ENCODE measurements at regions not wholly inside any gene's neighbourhood (a gene's known extent, or its start where the extent isn't known, plus 50 kb on each side); places are given as distances from the start of the nearest gene placed in this dataset.

DNA sequence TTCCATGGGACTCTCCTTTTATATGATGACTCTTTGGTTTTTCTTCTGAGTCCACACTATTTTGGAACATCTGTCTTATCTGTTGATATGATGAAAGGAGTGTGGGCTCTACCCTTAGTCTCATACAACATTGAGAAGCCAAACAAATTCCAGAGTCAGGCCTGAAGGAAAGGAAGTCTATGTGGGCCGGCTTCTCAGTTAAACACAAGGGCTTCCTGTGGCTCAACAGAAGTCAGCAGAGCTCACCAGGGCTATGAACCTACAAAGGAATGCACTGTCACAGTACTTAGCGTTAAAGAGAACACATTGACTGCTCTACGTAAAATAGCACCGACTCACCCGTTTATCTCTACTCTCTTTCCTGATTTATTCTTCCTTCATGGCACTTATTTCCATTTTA is 641.0 kb upstream of the FRG1 start:
- TF ChIP-seq, protein P1, sequence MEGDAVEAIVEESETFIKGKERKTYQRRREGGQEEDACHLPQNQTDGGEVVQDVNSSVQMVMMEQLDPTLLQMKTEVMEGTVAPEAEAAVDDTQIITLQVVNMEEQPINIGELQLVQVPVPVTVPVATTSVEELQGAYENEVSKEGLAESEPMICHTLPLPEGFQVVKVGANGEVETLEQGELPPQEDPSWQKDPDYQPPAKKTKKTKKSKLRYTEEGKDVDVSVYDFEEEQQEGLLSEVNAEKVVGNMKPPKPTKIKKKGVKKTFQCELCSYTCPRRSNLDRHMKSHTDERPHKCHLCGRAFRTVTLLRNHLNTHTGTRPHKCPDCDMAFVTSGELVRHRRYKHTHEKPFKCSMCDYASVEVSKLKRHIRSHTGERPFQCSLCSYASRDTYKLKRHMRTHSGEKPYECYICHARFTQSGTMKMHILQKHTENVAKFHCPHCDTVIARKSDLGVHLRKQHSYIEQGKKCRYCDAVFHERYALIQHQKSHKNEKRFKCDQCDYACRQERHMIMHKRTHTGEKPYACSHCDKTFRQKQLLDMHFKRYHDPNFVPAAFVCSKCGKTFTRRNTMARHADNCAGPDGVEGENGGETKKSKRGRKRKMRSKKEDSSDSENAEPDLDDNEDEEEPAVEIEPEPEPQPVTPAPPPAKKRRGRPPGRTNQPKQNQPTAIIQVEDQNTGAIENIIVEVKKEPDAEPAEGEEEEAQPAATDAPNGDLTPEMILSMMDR (IDR thresholded peaks at IDR 0.05; ENCODE audit: insufficient read depth, low read length) = no peak
- DNase-seq (ENCODE audit: low read depth) = no peak
- H3K4me3 ChIP-seq (ENCODE audit: low read depth, low read length) = no peak overlapping the region

DNA sequence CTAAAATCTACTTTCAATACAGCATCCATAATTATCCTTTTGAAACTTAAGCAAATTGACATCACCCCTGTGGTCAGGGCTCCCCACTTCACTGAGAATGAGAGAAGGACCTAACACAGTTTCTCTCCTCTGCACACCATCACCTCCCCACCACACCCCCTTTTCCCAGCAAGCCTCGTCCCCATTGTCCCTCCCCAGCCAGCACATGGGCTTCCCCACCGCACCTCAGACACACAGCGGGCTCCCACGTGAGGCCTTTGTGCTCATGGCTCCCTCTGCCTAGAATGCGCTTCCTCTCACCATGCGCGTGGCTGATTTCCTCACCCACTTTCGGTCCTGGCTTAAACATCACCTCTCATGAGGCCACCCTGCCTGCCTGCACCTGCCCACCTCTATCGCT is 639.0 kb upstream of the FRG1 start:
- DNase-seq (ENCODE audit: low read depth) = no peak
- TF ChIP-seq, protein P1 (IDR thresholded peaks at IDR 0.05; ENCODE audit: insufficient read depth, low read length) = no peak
- H3K4me3 ChIP-seq (ENCODE audit: low read depth, low read length) = no peak overlapping the region

DNA sequence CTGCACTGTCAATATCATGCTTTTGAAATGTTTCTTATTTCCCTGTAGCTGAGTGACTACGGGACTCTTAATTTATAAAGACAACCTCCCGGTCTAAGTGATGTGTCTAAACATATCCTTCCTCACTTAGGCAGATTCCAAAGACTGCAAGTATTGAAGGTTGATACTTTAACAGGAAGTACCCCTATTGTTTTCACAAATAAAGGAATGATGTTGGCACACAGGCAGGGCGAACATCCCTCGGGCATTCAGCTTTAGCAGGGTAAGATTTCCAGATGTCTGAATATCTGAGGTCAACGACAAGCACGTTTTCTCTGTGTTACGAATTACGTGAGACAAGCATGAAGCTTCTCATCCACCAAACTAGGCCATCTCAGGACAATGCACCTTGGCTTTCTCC is 638.0 kb upstream of the FRG1 start:
- H3K4me3 ChIP-seq (ENCODE audit: low read depth, low read length) = no peak overlapping the region
- TF ChIP-seq, protein P1 (IDR thresholded peaks at IDR 0.05; ENCODE audit: insufficient read depth, low read length) = no peak
- DNase-seq (ENCODE audit: low read depth) = no peak

DNA sequence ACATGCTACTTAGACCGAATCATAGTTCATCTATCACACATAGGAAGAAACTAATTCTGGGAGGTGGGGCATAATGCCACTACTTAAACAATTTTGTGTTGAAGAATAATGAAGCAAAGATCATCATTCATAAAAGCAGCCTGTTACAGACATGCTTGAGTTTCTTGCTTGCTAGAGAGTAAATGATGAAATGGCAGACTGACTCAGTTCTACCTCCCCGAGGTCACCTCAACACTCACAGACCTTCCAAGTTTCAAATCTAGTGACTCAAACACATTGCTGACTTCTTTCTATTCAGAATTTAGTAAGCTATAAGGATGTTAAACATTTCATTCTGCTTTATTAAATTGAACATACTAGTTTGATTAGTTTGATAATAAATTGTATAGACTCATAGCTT is 636.5 kb upstream of the FRG1 start:
- TF ChIP-seq, protein P1 (IDR thresholded peaks at IDR 0.05; ENCODE audit: insufficient read depth, low read length) = no peak
- no peak overlapping the region for H3K4me3 ChIP-seq (ENCODE audit: low read depth, low read length)
- no peak for DNase-seq (ENCODE audit: low read depth)

DNA sequence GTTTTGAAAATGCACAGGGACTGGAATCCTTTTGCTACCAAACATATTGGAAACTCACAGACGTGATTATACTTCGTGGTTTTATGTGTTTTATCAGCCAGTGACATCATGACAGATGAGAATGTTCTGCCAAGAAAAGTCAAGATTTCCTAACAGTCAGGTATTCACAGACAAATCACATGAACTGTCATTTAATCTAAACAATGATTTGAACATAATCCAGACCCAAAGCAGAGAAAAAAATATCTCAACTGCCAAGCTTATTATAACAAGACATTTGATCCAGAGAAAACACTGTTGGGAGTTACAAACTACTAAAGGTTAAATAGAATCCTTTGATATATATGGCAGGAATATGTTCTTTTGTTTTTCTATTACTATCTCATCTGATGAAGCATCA is 635.9 kb upstream of the FRG1 start:
- TF ChIP-seq, protein P1 (IDR thresholded peaks at IDR 0.05; ENCODE audit: insufficient read depth, low read length) = no peak
- no peak for DNase-seq (ENCODE audit: low read depth)
- H3K4me3 ChIP-seq (ENCODE audit: low read depth, low read length) = no peak overlapping the region

DNA sequence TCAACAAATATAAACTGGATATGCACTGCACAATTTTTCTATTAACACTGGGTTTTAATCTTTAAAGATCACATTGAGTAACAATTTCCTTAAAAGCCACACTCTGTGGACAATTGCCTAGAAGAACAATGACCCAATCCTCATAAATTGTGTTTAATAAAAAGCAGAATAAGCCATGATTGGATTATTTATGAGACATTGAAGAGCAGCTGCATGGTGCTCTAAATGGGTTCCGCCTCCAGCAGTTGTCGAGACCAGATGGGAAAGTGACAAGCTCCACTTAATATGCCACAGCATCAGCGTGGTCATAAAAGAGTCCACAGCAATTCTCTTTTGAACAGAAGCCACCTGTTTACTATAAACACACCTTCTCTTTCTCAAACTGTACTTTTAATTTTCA is 635.2 kb upstream of the FRG1 start:
- no peak for DNase-seq (ENCODE audit: low read depth)
- TF ChIP-seq, protein P1 (IDR thresholded peaks at IDR 0.05; ENCODE audit: insufficient read depth, low read length) = no peak
- no peak overlapping the region for H3K4me3 ChIP-seq (ENCODE audit: low read depth, low read length)

DNA sequence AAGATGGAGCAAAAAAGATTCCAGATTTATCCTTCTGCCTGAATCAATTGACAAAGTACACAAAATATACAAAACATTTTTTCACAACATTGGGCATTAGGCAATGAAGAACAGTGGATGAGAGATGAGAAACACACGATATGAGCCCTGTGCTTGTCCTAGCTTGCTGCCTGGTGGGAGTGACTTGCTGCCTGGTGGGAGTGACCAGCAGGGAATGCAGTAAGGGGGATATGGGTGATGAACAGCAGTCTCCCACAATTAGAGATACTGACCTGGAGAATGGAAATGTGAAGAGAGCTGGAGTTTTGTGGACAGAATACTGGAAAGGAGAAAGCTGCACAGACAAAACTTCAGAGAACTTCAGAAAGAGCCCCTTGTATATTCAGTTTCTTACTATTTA is 629.4 kb upstream of the FRG1 start:
- H3K4me3 ChIP-seq (ENCODE audit: low read depth, low read length) = no peak overlapping the region
- TF ChIP-seq, protein P1 (IDR thresholded peaks at IDR 0.05; ENCODE audit: insufficient read depth, low read length) = no peak
- DNase-seq (ENCODE audit: low read depth) = no peak
